ENCODE measurements at regions not wholly inside any gene's neighbourhood (a gene's known extent, or its start where the extent isn't known, plus 50 kb on each side); places are given as distances from the start of the nearest gene placed in this dataset.

GRCh38 chr1:56150441-56151215 lies 428.7 kb downstream of the PLPP3 start:
- intact Hi-C loops (cut with DNase I) = no loop called here
- DNase-seq = no peak

DNA sequence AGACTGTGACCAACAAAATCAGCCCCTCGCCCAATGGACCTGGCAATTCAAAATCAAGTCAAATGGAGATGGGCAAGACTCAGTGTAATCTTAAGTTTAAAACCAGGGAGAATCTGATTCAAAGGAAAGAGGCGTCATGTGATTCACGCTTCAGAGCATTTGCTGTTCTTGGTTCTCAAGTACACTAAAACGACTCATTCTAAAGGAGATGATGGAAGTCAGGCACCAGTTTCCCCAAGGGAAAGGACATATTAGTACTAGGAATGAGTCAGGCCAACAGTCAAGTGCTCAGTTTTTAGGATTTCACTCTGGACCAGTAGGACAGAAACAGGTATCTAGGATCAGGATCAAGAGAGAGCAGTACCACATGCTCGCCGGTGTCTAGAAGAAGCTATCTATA lies 429.6 kb downstream of the PLPP3 start:
- DNase-seq = no peak

GRCh38 chr1:56148326-56149193 lies 430.8 kb downstream of the PLPP3 start:
- no peak for DNase-seq
- intact Hi-C loops (cut with DNase I) = no loop called here

More for the DNA sequence above, 429.6 kb downstream of the PLPP3 start:
- intact Hi-C loops (cut with DNase I) = no loop called here

DNA sequence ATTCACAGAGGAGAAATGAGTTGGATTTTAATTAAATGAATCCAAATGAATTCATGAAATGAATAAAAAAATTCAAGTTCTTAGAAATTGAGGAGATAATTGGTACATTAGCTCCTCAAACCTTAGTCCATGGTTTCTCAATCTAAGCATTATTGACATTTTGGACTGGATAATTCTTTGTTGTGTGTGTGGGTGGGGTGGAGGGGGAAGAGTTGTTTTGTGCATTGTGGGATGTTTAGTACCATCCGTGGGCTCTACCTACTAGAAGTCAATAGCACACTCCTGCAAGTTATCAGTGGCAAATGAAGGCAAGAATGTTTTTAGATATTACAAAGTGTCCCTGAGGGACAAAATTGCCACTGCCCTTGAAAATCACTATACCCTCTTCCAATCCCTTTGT lies 431.9 kb downstream of the PLPP3 start:
- intact Hi-C loops (cut with DNase I) = no loop called here
- no peak for DNase-seq

GRCh38 chr1:56147034-56147433 lies 432.3 kb downstream of the PLPP3 start:
- intact Hi-C loops (cut with DNase I) = no loop called here
- no peak for DNase-seq

DNA sequence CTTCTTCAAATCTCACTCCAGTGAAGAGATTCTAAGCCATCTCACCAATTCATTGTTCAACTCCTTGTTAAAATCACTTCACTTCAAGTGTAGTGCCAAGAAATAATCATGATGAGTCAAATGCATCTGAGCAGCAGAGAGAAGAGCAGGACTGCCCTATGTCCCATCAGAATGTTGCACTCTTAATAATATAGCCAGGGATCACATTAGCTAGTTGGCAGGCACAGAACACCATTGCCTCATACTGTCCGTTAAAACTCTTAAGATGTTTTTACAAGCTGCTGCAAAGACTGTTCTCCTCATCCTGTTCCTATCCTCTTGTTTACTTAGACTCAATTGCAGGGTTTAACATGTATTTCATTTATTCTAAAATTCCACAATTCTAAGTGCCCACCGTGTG lies 432.9 kb downstream of the PLPP3 start:
- DNase-seq = no peak
- intact Hi-C loops (cut with DNase I) = no loop called here

- DNase-seq = no peak
- intact Hi-C loops (cut with DNase I) = no loop called here
Observed at GRCh38 chr1:56145581-56145980, 433.8 kb downstream of the PLPP3 start.

DNA sequence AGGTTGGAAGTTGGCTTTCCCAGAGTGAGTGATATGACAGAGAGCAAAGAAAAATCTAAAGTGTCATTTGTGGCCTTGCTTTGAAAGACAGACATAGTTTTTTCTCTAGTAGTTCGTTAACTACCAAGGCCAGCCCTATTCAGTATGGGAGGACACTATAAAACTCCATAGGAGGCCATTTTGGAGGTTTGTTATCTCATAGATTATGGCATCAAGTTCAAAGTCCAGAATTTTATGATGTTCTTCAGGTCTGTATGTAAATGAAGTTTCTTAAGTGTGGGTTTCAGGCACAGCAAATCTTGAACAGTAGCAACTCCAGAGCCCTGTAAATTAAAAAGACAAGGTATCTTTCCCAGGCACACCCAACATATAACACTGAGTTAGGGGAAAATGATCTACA lies 437.1 kb downstream of the PLPP3 start:
- intact Hi-C loops (cut with DNase I) = no loop called here
- DNase-seq = no peak

GRCh38 chr1:56139836-56140235 lies 439.5 kb downstream of the PLPP3 start:
- no peak for DNase-seq
- intact Hi-C loops (cut with DNase I) = no loop called here

DNA sequence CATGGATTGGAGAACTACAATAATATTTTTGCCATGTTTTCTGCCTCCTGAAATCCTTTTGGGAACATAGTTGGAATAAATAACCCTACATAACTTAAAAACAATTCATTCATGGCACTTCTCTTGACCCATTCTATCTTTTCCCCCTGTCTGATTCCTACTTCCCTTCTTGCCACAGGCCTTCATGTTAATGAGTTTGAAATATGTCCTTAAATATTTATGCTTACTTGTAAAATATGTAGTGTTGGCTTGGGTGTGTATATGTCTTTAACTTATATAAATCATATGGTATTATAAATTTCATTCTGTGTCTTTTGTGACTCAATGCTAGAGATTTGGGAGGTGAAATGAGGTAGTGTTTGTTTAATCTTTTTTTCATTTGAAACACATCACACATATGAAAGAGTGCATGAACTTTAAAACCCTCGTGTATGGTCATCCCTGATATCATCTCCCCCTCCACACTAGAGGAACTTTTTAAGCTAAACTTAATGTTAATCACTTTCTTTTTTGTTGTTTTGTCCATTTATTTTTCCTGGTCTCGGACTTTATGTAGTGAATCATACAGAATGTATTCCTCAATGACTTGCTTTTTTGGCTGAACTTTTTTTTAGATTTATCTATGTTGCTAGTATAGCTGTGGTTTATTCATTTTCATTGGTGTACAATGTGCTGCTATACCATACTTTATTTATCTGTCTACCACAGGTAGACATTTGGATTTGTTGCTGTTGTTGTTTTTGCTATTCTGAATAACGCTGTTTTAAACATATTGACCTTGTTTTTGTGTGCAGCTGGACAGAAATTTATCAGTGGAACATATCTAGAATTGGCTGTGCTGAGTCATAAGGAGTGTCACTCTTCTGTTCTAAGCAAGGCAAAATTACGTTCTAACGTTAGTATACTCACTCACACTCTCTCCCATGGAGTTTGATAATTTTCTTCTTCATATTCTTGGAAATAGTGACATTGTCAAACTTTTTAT lies 441.6 kb downstream of the PLPP3 start:
- DNase-seq = no peak
- intact Hi-C loops (cut with DNase I) = no loop called here

DNA sequence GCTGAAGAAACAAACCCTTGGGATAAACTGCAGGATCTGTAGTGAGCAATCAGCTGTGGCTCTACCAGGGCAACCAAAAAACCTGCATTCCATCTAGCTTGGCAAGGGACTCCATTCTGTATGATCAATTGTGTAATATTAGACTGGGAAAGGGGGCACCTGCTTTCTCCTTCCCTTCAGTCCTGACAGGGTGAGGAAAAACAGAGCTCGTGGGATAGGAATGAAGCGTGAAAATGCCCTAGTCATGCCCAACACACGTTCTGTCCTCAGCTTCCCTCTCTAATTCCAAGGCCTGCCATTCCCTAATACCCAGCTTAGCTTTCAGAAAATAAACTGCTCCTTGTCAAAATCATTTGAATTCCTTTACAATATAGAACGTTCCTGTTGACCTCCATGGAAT lies 442.3 kb downstream of the PLPP3 start:
- DNase-seq = no peak
- intact Hi-C loops (cut with DNase I) = no loop called here

GRCh38 chr1:56135864-56136147 lies 443.6 kb downstream of the PLPP3 start:
- intact Hi-C loops (cut with DNase I) = no loop called here

DNA sequence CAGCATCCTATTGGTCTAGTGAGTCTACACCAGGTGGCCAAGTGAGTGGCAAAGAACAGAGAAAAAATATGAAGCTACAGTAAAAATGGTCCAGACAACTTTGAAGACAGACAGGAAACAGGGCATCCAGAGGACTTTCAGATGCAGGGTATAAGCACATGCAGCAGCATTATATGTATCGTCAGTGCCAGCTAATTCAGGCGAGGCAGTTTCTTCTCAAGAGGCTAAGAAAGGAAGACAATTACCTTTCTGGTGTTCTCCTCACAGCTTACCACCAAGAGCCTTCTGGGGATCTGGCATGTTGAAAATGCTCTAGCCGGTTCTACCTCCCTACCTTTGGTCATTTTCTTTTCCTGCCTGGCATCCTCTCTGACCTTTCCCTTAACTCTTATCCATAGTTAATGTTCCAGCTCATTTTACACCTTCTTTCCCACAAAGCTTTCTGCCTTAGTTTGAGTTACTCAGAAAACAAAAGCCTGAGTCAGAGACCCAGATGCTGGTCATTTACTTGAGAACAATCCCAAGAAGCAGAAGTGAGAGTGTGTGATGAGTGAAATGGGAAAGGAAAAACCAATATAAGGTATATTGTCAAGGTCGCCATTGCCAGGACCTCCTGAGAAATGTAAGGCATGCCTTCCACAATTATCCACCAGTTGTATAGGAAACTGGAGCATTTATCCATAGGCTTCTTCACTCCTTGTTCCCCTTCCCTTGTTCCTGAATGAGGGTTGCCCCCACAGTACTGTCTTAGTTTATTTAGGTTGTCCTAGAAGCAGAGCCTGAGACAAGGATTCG lies 444.1 kb downstream of the PLPP3 start:
- DNase-seq = no peak
- intact Hi-C loops (cut with DNase I) = no loop called here

More at GRCh38 chr1:56135864-56136147, 443.6 kb downstream of the PLPP3 start:
- DNase-seq = no peak

GRCh38 chr1:56133522-56134472 lies 445.6 kb downstream of the PLPP3 start:
- DNase-seq = no peak
- intact Hi-C loops (cut with DNase I) = no loop called here

- no peak for DNase-seq
- intact Hi-C loops (cut with DNase I) = no loop called here
Observed at GRCh38 chr1:56132520-56132919, 446.8 kb downstream of the PLPP3 start.

GRCh38 chr1:56129837-56130236 lies 449.5 kb downstream of the PLPP3 start:
- DNase-seq = no peak
- intact Hi-C loops (cut with DNase I) = no loop called here

DNA sequence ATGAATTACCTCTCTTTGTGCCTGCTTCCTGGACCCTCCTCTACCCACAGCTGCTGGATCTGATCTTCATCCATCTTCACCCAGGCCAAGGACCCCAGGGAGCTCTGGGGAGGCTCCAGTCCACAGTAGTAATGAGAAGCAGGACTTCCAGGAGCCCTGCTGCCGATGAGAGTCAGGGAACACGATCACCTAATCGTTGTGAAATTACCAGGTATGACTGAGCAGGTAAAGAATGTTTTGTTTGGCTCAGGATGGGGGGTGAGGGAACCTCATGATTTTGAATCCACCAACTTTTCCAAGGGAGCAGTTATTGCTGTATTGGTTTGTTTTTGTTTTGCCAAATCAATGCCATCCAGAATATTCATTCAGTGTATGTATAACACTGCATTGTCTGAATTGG lies 454.0 kb downstream of the PLPP3 start:
- intact Hi-C loops (cut with DNase I) = no loop called here
- no peak for DNase-seq

DNA sequence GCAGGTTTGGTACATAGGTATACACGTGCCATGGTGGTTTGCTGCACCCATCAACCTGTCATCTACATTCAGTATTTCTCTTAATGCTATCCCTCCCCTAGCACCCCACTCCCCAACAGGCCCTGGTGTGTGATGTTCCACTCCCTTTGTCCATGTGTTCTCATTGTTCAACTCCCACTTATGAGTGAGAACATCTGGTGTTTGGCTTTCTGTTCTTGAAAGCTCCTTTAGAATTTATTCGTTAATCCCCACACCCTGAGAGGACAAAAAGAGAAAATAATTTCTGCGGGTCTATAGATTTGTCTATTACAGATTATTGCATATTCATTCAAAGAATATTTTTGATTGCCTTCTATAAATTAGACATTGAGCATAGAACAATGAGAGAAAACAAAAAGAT lies 455.5 kb downstream of the PLPP3 start:
- intact Hi-C loops (cut with DNase I) = no loop called here
- DNase-seq = no peak
